ENCODE measurements at regions not wholly inside any gene's neighbourhood (a gene's known extent, or its start where the extent isn't known, plus 50 kb on each side); places are given as distances from the start of the nearest gene placed in this dataset.

DNA sequence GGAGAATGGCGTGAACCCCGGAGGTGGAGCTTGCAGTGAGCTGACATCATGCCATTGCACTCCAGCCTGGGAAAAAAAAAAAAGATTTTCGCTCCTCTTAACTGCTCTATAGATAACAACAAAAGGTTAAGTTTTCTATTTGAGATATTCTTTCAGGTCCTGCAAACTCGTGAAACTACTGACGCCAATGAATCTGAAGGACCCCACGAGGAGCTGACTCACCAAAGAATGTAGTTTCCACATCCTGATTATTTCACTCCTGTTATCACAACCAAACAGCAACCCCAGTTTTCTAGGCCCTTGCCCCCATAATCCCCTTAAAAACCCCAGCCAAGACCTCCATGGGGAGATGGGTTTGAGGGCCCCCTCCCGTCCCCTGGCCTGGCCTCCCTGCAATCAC is 58.7 kb downstream of the OTOR start:
- no peak overlapping the region for H3K27ac ChIP-seq
- DNase-seq (ENCODE audit: low spot score): no peak
- H3K4me1 ChIP-seq (ENCODE audit: control insufficient read depth in 1 of 2, low read depth in 2 of 2): no peaks in the 10 kb centered on the region
- no peaks in the 10 kb centered on the region for H3K9me3 ChIP-seq
- ATAC-seq (ENCODE audit: insufficient number of reproducible peaks, low FRiP score, low read depth): no peak
- no peaks in the 10 kb centered on the region for H3K27me3 ChIP-seq (replicated peaks; ENCODE audit: insufficient read depth)
- no peaks in the 10 kb centered on the region for H3K36me3 ChIP-seq
- TF ChIP-seq, protein P1, sequence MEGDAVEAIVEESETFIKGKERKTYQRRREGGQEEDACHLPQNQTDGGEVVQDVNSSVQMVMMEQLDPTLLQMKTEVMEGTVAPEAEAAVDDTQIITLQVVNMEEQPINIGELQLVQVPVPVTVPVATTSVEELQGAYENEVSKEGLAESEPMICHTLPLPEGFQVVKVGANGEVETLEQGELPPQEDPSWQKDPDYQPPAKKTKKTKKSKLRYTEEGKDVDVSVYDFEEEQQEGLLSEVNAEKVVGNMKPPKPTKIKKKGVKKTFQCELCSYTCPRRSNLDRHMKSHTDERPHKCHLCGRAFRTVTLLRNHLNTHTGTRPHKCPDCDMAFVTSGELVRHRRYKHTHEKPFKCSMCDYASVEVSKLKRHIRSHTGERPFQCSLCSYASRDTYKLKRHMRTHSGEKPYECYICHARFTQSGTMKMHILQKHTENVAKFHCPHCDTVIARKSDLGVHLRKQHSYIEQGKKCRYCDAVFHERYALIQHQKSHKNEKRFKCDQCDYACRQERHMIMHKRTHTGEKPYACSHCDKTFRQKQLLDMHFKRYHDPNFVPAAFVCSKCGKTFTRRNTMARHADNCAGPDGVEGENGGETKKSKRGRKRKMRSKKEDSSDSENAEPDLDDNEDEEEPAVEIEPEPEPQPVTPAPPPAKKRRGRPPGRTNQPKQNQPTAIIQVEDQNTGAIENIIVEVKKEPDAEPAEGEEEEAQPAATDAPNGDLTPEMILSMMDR (IDR thresholded peaks at IDR 0.05): no peak
- no peak overlapping the region for H3K4me3 ChIP-seq

DNA sequence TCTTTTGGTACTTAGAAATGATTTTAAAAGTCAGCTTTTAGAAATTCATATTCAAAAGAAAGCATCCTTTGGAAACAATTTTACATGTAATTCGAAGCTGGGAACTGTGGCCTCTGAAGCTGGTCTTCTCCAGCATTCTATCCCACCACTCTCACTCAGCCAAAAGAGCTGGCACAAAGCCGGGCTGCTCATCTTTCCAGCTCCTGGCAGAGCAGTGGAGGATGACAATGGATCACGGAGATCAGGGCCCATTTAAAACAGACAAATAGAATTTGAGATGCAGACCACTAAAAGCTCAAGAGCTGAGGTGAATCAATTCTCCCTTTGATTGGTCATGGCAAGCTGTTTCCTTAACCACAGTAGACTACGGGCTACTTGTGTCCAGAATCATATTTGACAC is 60.6 kb downstream of the OTOR start:
- TF ChIP-seq, protein P1 (IDR thresholded peaks at IDR 0.05): no peak
- Histone ChIP-seq H3K4me1 (ENCODE audit: control insufficient read depth in 1 of 2, low read depth in 2 of 2) (no peaks in the 10 kb centered on the region), H3K9me3 (no peaks in the 10 kb centered on the region), H3K27me3 (replicated peaks; ENCODE audit: insufficient read depth) (no peaks in the 10 kb centered on the region), H3K4me3 (no peak overlapping the region), H3K36me3 (no peaks in the 10 kb centered on the region), H3K27ac (no peak overlapping the region)
- DNase-seq (ENCODE audit: low spot score) (no peak), ATAC-seq (ENCODE audit: insufficient number of reproducible peaks, low FRiP score, low read depth) (no peak)

DNA sequence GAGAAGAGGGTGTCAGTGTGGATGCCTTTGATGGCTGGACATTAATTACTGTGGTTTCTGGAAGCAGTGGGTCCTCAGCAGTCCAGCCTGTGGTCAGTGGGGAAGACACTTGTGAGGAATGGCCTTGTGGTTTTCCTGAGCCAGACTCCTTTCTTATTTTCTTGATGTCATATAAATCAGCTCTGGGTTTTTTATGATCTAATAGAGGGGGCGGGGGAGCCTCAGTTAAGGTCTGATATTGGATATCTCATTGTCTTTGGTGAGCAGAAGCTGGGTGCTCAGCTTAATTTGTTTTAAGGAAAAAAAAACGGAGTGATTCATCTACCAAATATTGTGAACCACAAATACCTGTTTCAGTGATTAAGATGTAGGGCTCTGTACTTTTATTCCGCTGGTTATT is 62.1 kb downstream of the OTOR start:
- no peaks in the 10 kb centered on the region for H3K9me3 ChIP-seq
- no peaks in the 10 kb centered on the region for H3K4me1 ChIP-seq (ENCODE audit: control insufficient read depth in 1 of 2, low read depth in 2 of 2)
- H3K4me3 ChIP-seq: no peak overlapping the region
- TF ChIP-seq, protein P1 (IDR thresholded peaks at IDR 0.05): no peak
- H3K27me3 ChIP-seq (replicated peaks; ENCODE audit: insufficient read depth): no peaks in the 10 kb centered on the region
- no peak overlapping the region for H3K27ac ChIP-seq
- no peaks in the 10 kb centered on the region for H3K36me3 ChIP-seq
- ATAC-seq (ENCODE audit: insufficient number of reproducible peaks, low FRiP score, low read depth) (no peak), DNase-seq (ENCODE audit: low spot score) (no peak)

DNA sequence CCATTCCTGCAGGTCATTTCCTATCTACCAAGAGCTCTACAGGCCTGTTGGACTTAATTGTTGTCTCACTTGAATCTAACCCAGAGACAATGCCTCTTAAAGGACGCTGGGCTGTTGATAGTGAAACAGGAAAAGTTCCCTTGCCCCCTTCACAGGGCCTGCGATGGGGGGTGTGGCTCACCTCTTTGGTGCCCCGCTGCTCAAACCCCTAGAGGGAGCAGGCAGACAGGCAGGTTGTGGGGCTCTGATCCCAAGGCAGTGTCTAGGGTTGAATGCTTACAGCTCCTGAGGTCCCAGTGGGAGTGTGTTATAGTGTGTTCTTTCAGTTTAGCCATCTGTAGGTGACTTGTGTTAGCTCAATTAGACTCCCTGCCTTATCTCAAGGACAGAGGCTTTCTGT is 68.0 kb downstream of the OTOR start:
- no peaks in the 10 kb centered on the region for H3K36me3 ChIP-seq
- H3K27me3 ChIP-seq (replicated peaks; ENCODE audit: insufficient read depth): no peaks in the 10 kb centered on the region

DNA sequence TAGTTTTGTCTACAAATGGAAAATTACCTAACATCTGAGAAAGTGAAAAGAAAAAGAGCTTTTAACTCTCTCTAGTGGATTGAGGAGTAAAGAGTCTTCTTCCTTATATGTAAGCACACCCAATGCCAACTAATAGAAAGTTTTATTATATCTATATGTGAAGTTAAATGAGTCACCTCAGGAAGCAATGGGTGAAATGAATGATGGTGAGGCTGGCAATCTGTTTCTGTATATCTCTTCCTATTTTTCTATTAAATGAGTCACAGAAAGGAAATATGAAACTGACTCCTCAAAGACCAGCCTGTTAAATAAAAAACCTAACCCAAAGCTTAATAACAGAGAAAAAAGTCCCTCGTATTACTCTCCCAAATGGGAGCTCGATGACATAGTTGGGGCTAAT is 71.3 kb downstream of the OTOR start:
- no peak overlapping the region for H3K27ac ChIP-seq
- H3K27me3 ChIP-seq (replicated peaks; ENCODE audit: insufficient read depth): no peaks in the 10 kb centered on the region
- no peak for DNase-seq (ENCODE audit: low spot score)

More for the DNA sequence above, 68.0 kb downstream of the OTOR start:
- H3K27ac ChIP-seq: no peak overlapping the region
- H3K9me3 ChIP-seq: no peaks in the 10 kb centered on the region
- ATAC-seq (ENCODE audit: insufficient number of reproducible peaks, low FRiP score, low read depth) (no peak), DNase-seq (ENCODE audit: low spot score) (no peak)
- H3K4me1 ChIP-seq (ENCODE audit: control insufficient read depth in 1 of 2, low read depth in 2 of 2): no peaks in the 10 kb centered on the region
- no peak overlapping the region for H3K4me3 ChIP-seq
- TF ChIP-seq, protein P1 (IDR thresholded peaks at IDR 0.05): no peak

More for the DNA sequence above, 71.3 kb downstream of the OTOR start:
- H3K4me3 ChIP-seq: no peak overlapping the region
- no peaks in the 10 kb centered on the region for H3K36me3 ChIP-seq
- no peaks in the 10 kb centered on the region for H3K4me1 ChIP-seq (ENCODE audit: control insufficient read depth in 1 of 2, low read depth in 2 of 2)
- ATAC-seq (ENCODE audit: insufficient number of reproducible peaks, low FRiP score, low read depth): no peak
- H3K9me3 ChIP-seq: no peaks in the 10 kb centered on the region
- TF ChIP-seq, protein P1 (IDR thresholded peaks at IDR 0.05): no peak
